ENCODE measurements at regions not wholly inside any gene's neighbourhood (a gene's known extent, or its start where the extent isn't known, plus 50 kb on each side); places are given as distances from the start of the nearest gene placed in this dataset.

DNA sequence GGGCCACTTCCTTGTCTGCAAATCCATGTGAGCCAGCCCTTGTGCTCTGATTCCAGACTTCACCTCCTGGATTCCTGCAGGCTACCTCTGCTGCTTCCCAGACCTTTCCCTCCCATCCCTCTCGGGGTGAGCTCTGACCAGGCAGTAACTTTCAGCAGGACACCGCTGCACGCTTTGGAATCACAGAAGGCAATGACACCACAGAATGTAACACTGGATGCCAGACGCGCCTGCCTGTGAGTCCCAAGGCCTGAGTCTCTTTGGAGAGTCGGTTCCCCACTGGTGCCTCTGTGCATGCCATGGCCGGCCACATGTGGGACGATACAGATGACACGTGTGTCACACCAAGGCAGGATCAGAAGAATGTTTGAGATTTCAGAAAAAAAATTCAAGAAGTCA is 89.7 kb upstream of the ERRFI1 start:
- H3K36me3 ChIP-seq (ENCODE audit: control insufficient read depth, low read length): no peaks in the 10 kb centered on the region
- no peaks in the 10 kb centered on the region for H4K20me1 ChIP-seq (ENCODE audit: control insufficient read depth, insufficient read depth, low read depth, low read length)
- no peaks in the 10 kb centered on the region for H3K4me1 ChIP-seq (ENCODE audit: control insufficient read depth, low read length)
- no peaks in the 10 kb centered on the region for H3K9me2 ChIP-seq (replicated peaks; ENCODE audit: control insufficient read depth, low read length)
- H3K4me2 ChIP-seq (ENCODE audit: low read length): no peak overlapping the region
- no peak overlapping the region for H3K27ac ChIP-seq (ENCODE audit: low read depth, low read length)
- no peaks in the 10 kb centered on the region for H3K79me2 ChIP-seq (ENCODE audit: control insufficient read depth, low read length)
- peaks cover 3% of the 10 kb centered on the region; the same call in 1 of the 2 replicates for H3K27me3 ChIP-seq (ENCODE audit: control insufficient read depth, low read length)
- H3F3A ChIP-seq (ENCODE audit: control insufficient read depth, insufficient read depth): no peaks in the 10 kb centered on the region
- H3K9me3 ChIP-seq (ENCODE audit: control insufficient read depth, insufficient read depth, low read length): no peaks in the 10 kb centered on the region
- no peak for TF ChIP-seq EZH2phosphoT487 (IDR thresholded peaks at IDR 0.05; ENCODE audit: borderline replicate concordance, low read length)
- TF ChIP-seq, protein P1, sequence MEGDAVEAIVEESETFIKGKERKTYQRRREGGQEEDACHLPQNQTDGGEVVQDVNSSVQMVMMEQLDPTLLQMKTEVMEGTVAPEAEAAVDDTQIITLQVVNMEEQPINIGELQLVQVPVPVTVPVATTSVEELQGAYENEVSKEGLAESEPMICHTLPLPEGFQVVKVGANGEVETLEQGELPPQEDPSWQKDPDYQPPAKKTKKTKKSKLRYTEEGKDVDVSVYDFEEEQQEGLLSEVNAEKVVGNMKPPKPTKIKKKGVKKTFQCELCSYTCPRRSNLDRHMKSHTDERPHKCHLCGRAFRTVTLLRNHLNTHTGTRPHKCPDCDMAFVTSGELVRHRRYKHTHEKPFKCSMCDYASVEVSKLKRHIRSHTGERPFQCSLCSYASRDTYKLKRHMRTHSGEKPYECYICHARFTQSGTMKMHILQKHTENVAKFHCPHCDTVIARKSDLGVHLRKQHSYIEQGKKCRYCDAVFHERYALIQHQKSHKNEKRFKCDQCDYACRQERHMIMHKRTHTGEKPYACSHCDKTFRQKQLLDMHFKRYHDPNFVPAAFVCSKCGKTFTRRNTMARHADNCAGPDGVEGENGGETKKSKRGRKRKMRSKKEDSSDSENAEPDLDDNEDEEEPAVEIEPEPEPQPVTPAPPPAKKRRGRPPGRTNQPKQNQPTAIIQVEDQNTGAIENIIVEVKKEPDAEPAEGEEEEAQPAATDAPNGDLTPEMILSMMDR (IDR thresholded peaks at IDR 0.05; ENCODE audit: low read depth, low read length, poor library complexity, severe bottlenecking): no peak
- no peak overlapping the region for H3K4me3 ChIP-seq (ENCODE audit: low read length)

DNA sequence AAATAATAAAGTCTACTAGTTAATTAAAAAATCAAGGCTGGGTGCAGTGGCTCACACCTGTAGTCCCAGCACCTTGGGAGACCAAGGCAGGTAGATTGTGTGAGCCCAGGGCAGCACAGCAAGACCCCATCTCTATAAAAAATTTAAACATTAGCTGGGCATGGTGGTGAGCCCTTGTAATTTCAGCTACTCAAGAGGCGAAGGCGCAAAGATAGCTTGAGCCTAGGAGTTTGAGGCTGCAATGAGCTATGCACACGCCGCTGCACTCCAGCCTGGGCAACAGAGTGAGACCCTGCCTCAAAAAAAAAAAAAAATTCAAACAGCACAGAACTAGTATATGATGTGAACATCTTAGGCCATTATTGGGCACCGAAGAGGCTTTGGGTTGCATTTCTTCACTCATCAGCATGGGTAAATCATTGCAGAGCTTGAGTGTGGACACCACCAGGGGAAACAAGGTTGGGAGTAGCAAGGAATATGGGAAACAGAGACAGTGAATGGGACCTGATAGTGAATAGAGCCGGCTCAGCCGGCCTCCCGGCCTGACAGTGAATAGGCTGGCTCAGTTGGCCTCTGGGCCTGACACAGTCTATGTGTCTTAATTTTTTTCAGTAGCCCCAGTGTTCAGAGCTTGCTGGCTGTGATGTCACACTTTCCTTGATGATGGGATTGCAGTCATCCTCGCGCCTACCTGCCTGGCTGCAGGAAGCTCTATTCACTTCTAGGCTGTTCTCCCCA is 89.1 kb upstream of the ERRFI1 start:
- Histone ChIP-seq H3K9me2 (replicated peaks; ENCODE audit: control insufficient read depth, low read length) (no peaks in the 10 kb centered on the region), H3F3A (ENCODE audit: control insufficient read depth, insufficient read depth) (no peaks in the 10 kb centered on the region), H3K4me2 (ENCODE audit: low read length) (no peak overlapping the region), H3K36me3 (ENCODE audit: control insufficient read depth, low read length) (no peaks in the 10 kb centered on the region), H3K79me2 (ENCODE audit: control insufficient read depth, low read length) (no peaks in the 10 kb centered on the region), H3K9me3 (ENCODE audit: control insufficient read depth, insufficient read depth, low read length) (no peaks in the 10 kb centered on the region), H3K4me1 (ENCODE audit: control insufficient read depth, low read length) (no peaks in the 10 kb centered on the region), H3K4me3 (ENCODE audit: low read length) (no peak overlapping the region), H3K27me3 (ENCODE audit: control insufficient read depth, low read length) (no peaks in the 10 kb centered on the region), H3K27ac (ENCODE audit: low read depth, low read length) (no peak overlapping the region), H4K20me1 (ENCODE audit: control insufficient read depth, insufficient read depth, low read depth, low read length) (no peaks in the 10 kb centered on the region)
- TF ChIP-seq, protein P1 (IDR thresholded peaks at IDR 0.05; ENCODE audit: low read depth, low read length, poor library complexity, severe bottlenecking): no peak
- TF ChIP-seq EZH2phosphoT487 (IDR thresholded peaks at IDR 0.05; ENCODE audit: borderline replicate concordance, low read length): no peak

DNA sequence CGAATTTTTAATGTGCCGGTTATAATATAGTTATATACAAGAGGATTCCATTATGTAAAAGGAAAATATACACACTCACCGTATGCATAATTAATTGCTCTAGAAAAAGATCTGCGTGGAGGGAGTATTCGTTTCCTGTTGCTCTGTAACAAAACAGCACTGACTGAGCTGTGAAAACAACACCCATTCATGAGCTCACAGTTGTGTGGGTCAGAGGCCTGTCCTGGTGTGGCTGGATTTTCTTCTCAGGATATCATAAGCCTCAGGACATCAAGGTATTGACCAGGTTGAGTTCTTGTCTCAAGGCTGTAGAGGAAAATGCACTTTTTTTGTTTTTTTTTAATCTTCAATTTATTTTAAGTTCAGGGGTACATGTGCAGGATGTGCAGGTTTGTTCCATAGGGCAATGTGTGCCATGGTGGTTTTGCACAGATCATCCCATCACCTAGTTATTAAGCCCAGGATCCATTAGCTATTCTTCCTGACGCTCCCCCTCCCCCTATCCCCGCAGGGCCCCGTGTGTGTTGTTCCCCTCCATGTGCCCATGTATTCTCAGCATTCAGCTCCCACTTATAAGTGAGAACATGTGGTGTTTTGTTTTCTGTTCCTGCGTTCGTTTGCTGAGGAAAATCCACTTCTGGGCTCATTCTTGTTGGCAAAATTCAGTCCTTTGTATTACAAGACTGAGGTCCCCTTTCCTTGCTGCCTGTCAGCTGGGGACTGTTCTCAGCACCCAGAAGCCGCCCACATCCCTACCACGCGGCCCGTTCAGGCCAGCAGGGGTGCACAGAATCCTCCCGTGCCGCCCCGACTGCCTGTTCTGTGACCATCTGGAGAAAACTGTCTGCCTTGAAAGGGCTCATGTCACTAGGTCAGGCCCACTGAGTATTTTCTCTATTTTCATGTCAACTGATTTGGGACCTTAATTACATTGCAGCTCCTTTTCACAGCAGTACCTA is 87.4 kb upstream of the ERRFI1 start:
- H3K9me3 ChIP-seq (ENCODE audit: control insufficient read depth, insufficient read depth, low read length): no peaks in the 10 kb centered on the region
- no peak overlapping the region for H3K4me3 ChIP-seq (ENCODE audit: low read length)
- no peak overlapping the region for H3K4me2 ChIP-seq (ENCODE audit: low read length)
- TF ChIP-seq, protein P1 (IDR thresholded peaks at IDR 0.05; ENCODE audit: low read depth, low read length, poor library complexity, severe bottlenecking): no peak
- TF ChIP-seq EZH2phosphoT487 (IDR thresholded peaks at IDR 0.05; ENCODE audit: borderline replicate concordance, low read length): no peak
- no peak overlapping the region for H3K27ac ChIP-seq (ENCODE audit: low read depth, low read length)
- H4K20me1 ChIP-seq (ENCODE audit: control insufficient read depth, insufficient read depth, low read depth, low read length): no peaks in the 10 kb centered on the region
- H3K4me1 ChIP-seq (ENCODE audit: control insufficient read depth, low read length): no peaks in the 10 kb centered on the region
- H3K79me2 ChIP-seq (ENCODE audit: control insufficient read depth, low read length): no peaks in the 10 kb centered on the region
- no peaks in the 10 kb centered on the region for H3F3A ChIP-seq (ENCODE audit: control insufficient read depth, insufficient read depth)
- no peaks in the 10 kb centered on the region for H3K27me3 ChIP-seq (ENCODE audit: control insufficient read depth, low read length)
- H3K9me2 ChIP-seq (replicated peaks; ENCODE audit: control insufficient read depth, low read length): no peaks in the 10 kb centered on the region
- no peaks in the 10 kb centered on the region for H3K36me3 ChIP-seq (ENCODE audit: control insufficient read depth, low read length)
